H7 (cell line): ENCODE measurements at regions not wholly inside any gene's neighbourhood (a gene's known extent, or its start where the extent isn't known, plus 50 kb on each side); places are given as distances from the start of the nearest gene placed in this dataset.
A peak's percentile ranks its signal among the peaks of the same experiment; 100 is the strongest.

Source experiments
- DNase-seq: peaks from one replicate; pipeline ENCODE4 v3.0.0; 2012
- H3K27me3 ChIP-seq: 2 replicates; pipeline ENCODE4 v1.6.0; 2011; ENCODE audit warnings: mild to moderate bottlenecking, low read length; ENCODE audit not compliant: control insufficient read depth, insufficient read depth
- H3K36me3 ChIP-seq: replicated peaks from 2 replicates; pipeline ENCODE4 v1.5.1; 2011; ENCODE audit warnings: low read length; ENCODE audit not compliant: control insufficient read depth, insufficient read depth
- H3K4me3 ChIP-seq: 2 replicates; pipeline ENCODE4 v1.5.1; 2011; ENCODE audit warnings: low read depth, mild to moderate bottlenecking, control low read depth, low read length, moderate library complexity; ENCODE audit not compliant: insufficient read depth

- H3K27me3 ChIP-seq = no peaks in the 10 kb centered on the region
- H3K36me3 ChIP-seq = no peaks in the 10 kb centered on the region
- H3K4me3 ChIP-seq = no peak overlapping the region
- no peak for DNase-seq
Observed at GRCh38 chr15:36406911-36407310, 172.5 kb upstream of the CDIN1 start.

DNA sequence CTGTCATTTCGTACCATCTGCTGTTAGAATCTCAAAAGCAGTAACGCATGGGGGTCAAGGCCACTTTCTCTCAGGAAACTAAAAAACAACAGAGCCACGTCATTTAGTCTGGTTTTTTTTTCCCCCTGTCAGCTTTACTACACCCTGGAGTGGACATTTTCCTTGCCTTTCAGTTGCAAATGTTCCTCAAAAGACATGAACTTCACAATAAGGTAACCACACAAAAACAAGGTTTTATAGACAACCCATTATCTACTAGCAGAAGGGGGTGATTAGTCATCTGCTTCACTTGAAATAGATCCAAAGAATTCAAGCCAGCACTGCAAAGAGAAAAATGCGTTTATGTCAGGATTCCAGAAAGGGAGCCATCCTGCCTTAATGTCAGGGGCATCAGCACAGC, 171.8 kb upstream of the CDIN1 start:
- no peaks in the 10 kb centered on the region for H3K27me3 ChIP-seq
- no peaks in the 10 kb centered on the region for H3K36me3 ChIP-seq
- no peak overlapping the region for H3K4me3 ChIP-seq
- DNase-seq = peak; percentile 10

- no peaks in the 10 kb centered on the region for H3K27me3 ChIP-seq
- H3K36me3 ChIP-seq = no peaks in the 10 kb centered on the region
- no peak for DNase-seq
- H3K4me3 ChIP-seq = no peak overlapping the region
Observed at GRCh38 chr15:36409819-36410218, 169.6 kb upstream of the CDIN1 start.

DNA sequence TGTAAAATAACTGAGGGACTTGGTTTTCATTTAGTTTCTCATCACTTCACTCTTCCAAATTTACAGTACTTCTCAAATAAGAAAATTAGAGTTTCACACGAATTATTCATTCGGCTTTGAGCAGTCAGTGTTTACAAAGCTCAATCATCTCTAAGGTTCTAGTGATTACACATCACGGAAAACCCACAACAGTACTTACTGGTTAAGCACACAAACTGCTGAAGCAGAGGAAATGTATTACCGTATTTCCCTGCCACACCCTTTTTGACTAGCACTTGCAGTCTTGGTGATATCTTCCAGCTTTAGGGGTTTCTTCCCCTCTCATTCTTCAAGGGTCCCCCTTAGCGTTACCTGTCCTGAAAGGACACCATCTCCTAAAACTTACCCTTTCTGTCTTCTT, 164.8 kb upstream of the CDIN1 start:
- Histone ChIP-seq H3K27me3 (no peaks in the 10 kb centered on the region), H3K4me3 (no peak overlapping the region), H3K36me3 (no peaks in the 10 kb centered on the region)
- DNase-seq = no peak

- no peaks in the 10 kb centered on the region for H3K27me3 ChIP-seq
- H3K4me3 ChIP-seq = no peak overlapping the region
- no peaks in the 10 kb centered on the region for H3K36me3 ChIP-seq
- DNase-seq = no peak
Observed at GRCh38 chr15:36415643-36416042, 163.8 kb upstream of the CDIN1 start.

DNA sequence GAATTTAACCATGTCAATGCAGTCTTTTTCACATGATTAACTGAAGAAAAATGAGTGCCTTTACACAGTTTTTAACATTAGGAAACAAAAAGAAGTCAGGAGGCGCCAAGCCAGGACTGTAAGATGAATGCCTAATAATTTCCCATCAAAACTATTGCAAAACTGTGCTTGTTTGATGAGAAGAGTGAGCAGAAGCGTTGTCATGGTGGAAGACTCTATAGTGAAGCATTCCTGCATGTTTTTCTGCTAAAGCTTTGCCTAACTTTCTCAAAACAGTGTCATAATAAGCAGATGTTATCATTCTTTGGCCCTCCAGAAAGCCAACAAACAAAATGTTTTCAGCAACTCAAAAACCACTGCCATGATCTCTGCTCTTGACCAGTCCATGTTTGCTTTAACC, 156.8 kb upstream of the CDIN1 start:
- Histone ChIP-seq H3K27me3 (no peaks in the 10 kb centered on the region), H3K36me3 (no peaks in the 10 kb centered on the region), H3K4me3 (no peak overlapping the region)
- no peak for DNase-seq

DNA sequence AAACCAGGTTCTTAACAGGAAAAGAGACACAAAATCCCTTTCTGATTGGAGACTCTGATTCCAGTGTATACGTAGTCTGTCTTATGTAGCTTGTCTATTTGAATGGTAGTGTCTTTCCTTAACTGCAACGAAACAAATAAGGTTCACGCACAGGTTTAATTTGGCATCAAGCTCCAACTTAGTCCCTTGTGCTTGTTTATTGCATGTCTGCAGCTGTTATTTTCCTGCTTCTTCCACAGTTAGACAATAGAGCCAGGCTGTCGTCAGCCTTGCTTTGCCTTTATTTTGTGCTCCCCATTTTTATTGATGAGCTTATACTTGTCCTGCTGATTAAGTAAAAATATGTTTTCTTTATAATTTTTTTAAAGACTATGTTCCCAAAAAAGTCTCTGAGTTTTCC, 152.7 kb upstream of the CDIN1 start:
- DNase-seq = no peak
- Histone ChIP-seq H3K36me3 (no peaks in the 10 kb centered on the region), H3K4me3 (no peak overlapping the region), H3K27me3 (no peaks in the 10 kb centered on the region)

DNA sequence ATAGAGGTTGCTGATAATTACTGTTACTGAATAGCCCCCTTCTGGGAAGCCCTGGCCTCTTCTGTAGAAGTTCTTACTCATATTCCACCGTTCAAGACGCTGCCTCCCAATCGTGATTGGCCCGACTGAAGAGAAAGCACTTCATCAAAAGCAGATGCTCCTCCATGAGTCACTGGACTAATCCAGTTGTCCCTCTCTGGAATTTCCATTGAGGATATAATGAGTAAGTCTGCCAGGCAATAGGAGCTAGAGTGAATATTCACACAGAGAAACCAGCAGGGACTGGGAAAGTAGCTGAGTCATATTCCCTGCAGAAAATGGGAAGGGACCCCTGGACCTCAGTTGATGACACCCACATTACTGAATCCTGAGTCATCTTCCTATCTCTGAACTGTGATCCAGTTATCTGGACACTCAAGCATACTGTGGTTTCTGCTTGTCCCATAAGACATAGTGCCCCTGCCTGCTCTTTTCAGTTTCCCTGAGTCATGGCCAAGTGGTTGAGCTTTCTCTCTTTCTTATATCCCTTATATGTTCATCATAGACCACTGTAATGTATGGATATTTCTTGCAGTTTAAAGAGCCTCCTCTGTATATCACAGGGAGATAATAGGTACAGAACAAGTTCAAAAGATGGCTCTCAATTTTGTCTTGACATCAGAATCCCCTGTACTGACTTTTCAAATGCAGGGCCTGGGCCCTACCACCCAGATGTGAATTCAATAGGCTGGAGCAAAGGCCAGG, 151.2 kb upstream of the CDIN1 start:
- Histone ChIP-seq H3K27me3 (no peaks in the 10 kb centered on the region), H3K36me3 (no peaks in the 10 kb centered on the region), H3K4me3 (no peak overlapping the region)
- no peak for DNase-seq

GRCh38 chr15:36429707-36430106, 149.7 kb upstream of the CDIN1 start:
- H3K4me3 ChIP-seq = no peak overlapping the region
- no peaks in the 10 kb centered on the region for H3K27me3 ChIP-seq
- H3K36me3 ChIP-seq = no peaks in the 10 kb centered on the region
- no peak for DNase-seq

DNA sequence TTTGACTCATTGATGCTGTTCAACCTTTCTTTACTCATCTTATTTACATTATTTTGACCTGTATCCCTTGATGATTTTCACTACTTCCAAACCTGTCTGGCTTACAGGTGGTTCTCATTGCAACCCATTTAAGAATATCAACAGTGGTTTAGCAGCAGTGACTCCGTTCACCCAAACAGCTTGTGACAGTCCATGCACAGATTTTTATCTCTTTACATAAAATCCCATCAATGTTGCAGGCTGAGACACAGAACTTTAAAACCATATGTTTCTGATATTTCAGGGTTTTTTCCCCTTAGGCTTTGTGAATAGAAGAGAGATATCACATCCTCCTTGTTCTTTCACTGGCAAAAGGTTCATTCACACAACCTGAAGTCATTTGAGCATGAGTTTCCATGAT, 149.1 kb upstream of the CDIN1 start:
- no peak for DNase-seq
- Histone ChIP-seq H3K36me3 (no peaks in the 10 kb centered on the region), H3K27me3 (no peaks in the 10 kb centered on the region), H3K4me3 (no peak overlapping the region)

- no peak for DNase-seq
- H3K36me3 ChIP-seq = no peaks in the 10 kb centered on the region
- no peak overlapping the region for H3K4me3 ChIP-seq
- H3K27me3 ChIP-seq = no peaks in the 10 kb centered on the region
Observed at GRCh38 chr15:36430726-36431265, 148.6 kb upstream of the CDIN1 start.

GRCh38 chr15:36432161-36432560, 147.3 kb upstream of the CDIN1 start:
- DNase-seq = no peak
- Histone ChIP-seq H3K27me3 (no peaks in the 10 kb centered on the region), H3K4me3 (no peak overlapping the region), H3K36me3 (no peaks in the 10 kb centered on the region)

DNA sequence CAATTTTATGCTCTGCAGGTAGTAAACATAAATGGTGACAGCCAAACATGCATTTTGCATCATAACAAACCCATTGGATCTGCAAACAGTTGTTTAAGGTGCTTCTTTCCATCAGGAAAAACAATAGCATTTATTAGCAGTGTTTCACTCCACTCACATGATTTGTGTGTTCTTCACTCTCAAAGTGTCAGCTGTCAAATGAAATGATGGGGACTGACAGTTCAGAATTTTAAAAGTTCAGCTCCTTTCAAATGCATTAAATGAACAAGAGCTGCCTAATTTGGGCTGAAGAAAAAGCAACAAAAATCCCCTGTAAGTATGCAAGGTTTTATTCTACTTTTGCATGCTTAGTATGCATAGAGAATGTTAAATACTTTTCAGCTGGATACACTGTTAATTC, 145.2 kb upstream of the CDIN1 start:
- DNase-seq = no peak
- Histone ChIP-seq H3K4me3 (no peak overlapping the region), H3K36me3 (no peaks in the 10 kb centered on the region)

DNA sequence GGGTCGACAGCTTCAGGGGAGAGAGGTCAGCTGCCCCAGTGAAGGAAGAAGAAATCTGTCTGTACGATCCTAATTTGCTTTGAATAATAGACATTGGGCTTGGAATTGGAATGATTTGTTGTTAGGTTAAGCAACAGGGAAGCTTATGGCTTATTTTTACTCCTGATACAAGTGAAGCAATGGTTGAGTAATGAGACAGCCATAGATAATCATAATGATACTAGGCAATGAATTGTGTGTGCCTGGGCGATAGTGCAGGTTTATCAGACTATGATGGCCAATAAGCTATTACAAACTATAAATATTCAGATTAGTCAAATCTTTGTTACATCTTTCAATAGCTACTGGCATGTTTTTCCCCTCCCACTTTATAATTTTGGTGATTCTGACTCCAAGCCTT, 140.9 kb upstream of the CDIN1 start:
- H3K36me3 ChIP-seq = no peaks in the 10 kb centered on the region
- no peaks in the 10 kb centered on the region for H3K27me3 ChIP-seq
- DNase-seq = no peak
- H3K4me3 ChIP-seq = no peak overlapping the region

More for the DNA sequence above, 145.2 kb upstream of the CDIN1 start:
- no peaks in the 10 kb centered on the region for H3K27me3 ChIP-seq

- DNase-seq = no peak
- no peaks in the 10 kb centered on the region for H3K27me3 ChIP-seq
- no peaks in the 10 kb centered on the region for H3K36me3 ChIP-seq
- H3K4me3 ChIP-seq = no peak overlapping the region
Observed at GRCh38 chr15:36447373-36447772, 132.1 kb upstream of the CDIN1 start.

GRCh38 chr15:36448418-36448817, 131.0 kb upstream of the CDIN1 start:
- no peak for DNase-seq
- Histone ChIP-seq H3K4me3 (no peak overlapping the region), H3K36me3 (no peaks in the 10 kb centered on the region), H3K27me3 (no peaks in the 10 kb centered on the region)
